Left ventricle myocardium inferior (tissue), 1 donor: ENCODE measurements at regions not wholly inside any gene's neighbourhood (a gene's known extent, or its start where the extent isn't known, plus 50 kb on each side); places are given as distances from the start of the nearest gene placed in this dataset.
"Not testable (repeated sequence)": the region's sequence is repeated elsewhere in the genome, so short reads cannot be mapped to it uniquely, and the experiment has no call there.

ENCODE experiments used
- DNase-seq: peaks from one replicate; pipeline ENCODE4 v3.0.0-alpha.2; 2020
- H3K27ac ChIP-seq: fragments of 200-600 bp; replicated peaks from 2 replicates; pipeline ENCODE4 v1.8.0; 2021
- H3K27me3 ChIP-seq: fragments of 200-600 bp; 2 replicates; pipeline ENCODE4 v1.8.0; 2021; ENCODE audit warnings: low read depth
- H3K36me3 ChIP-seq: fragments of 200-600 bp; 2 replicates; pipeline ENCODE4 v1.8.0; 2021
- H3K4me1 ChIP-seq: fragments of 200-600 bp; 2 replicates; pipeline ENCODE4 v1.8.0; 2021
- H3K4me3 ChIP-seq: fragments of 200-600 bp; 2 replicates; pipeline ENCODE4 v1.8.0; 2021; ENCODE audit warnings: mild to moderate bottlenecking, moderate library complexity
- H3K9me3 ChIP-seq: fragments of 200-600 bp; replicated peaks from 2 replicates; pipeline ENCODE4 v1.8.0; 2021
- CTCF ChIP-seq: fragments of 200-600 bp; IDR thresholded peaks from 2 replicates; pipeline ENCODE4 v1.8.0; 2021; ENCODE audit warnings: antibody characterized with exemption, mild to moderate bottlenecking, borderline replicate concordance
- intact Hi-C: fragments of 100-400 bp; cut with micrococcal nuclease; formaldehyde crosslinking; loops from one replicate; pipeline ENCODE4 v1.11.0; 2022
- donor health status: DM: no; HTN: yes; CAD: no; lungs with severe emphysema.

GRCh38 chr4:175325230-175325629 is 407.1 kb downstream of the ADAM29 start:
- DNase-seq, result no peak
- TF ChIP-seq CTCF, result no peak
- intact Hi-C loops, result no loop called here

GRCh38 chr4:175326796-175327195 is 408.6 kb downstream of the ADAM29 start:
- no peak for TF ChIP-seq CTCF
- H3K4me3 ChIP-seq, result no peak overlapping the region
- no peaks in the 10 kb centered on the region for H3K9me3 ChIP-seq
- H3K27ac ChIP-seq, result no peak overlapping the region
- intact Hi-C loops, result no loop called here
- DNase-seq, result no peak
- no peaks in the 10 kb centered on the region for H3K36me3 ChIP-seq
- H3K27me3 ChIP-seq, result no peaks in the 10 kb centered on the region
- H3K4me1 ChIP-seq, result no peaks in the 10 kb centered on the region

More at GRCh38 chr4:175325230-175325629, 407.1 kb downstream of the ADAM29 start:
- no peaks in the 10 kb centered on the region for H3K9me3 ChIP-seq
- no peaks in the 10 kb centered on the region for H3K27me3 ChIP-seq
- no peaks in the 10 kb centered on the region for H3K4me1 ChIP-seq
- no peak overlapping the region for H3K27ac ChIP-seq
- H3K4me3 ChIP-seq, result no peak overlapping the region
- H3K36me3 ChIP-seq, result no peaks in the 10 kb centered on the region

GRCh38 chr4:175330236-175330635 is 412.1 kb downstream of the ADAM29 start:
- DNase-seq, result no peak
- Histone ChIP-seq H3K27me3 (no peaks in the 10 kb centered on the region), H3K36me3 (no peaks in the 10 kb centered on the region), H3K4me3 (no peak overlapping the region), H3K9me3 (no peaks in the 10 kb centered on the region), H3K27ac (no peak overlapping the region), H3K4me1 (no peaks in the 10 kb centered on the region)
- intact Hi-C loops, result no loop called here
- no peak for TF ChIP-seq CTCF

GRCh38 chr4:175330652-175331051 is 412.5 kb downstream of the ADAM29 start:
- no peak for TF ChIP-seq CTCF
- no peaks in the 10 kb centered on the region for H3K27me3 ChIP-seq
- no peaks in the 10 kb centered on the region for H3K4me1 ChIP-seq
- DNase-seq, result no peak
- intact Hi-C loops, result no loop called here
- no peak overlapping the region for H3K4me3 ChIP-seq
- no peaks in the 10 kb centered on the region for H3K9me3 ChIP-seq
- H3K27ac ChIP-seq, result no peak overlapping the region
- no peaks in the 10 kb centered on the region for H3K36me3 ChIP-seq

GRCh38 chr4:175335331-175335730 is 417.2 kb downstream of the ADAM29 start:
- TF ChIP-seq CTCF, result no peak
- H3K9me3 ChIP-seq, result no peaks in the 10 kb centered on the region

GRCh38 chr4:175336570-175336969 is 418.4 kb downstream of the ADAM29 start:
- H3K4me1 ChIP-seq, H3K27me3 ChIP-seq, DNase-seq, H3K27ac ChIP-seq, intact Hi-C loops, H3K4me3 ChIP-seq, H3K9me3 ChIP-seq, H3K36me3 ChIP-seq: not testable (repeated sequence)

More at GRCh38 chr4:175335331-175335730, 417.2 kb downstream of the ADAM29 start:
- intact Hi-C loops, result no loop called here
- Histone ChIP-seq H3K27ac (no peak overlapping the region), H3K4me3 (no peak overlapping the region), H3K27me3 (no peaks in the 10 kb centered on the region), H3K36me3 (no peaks in the 10 kb centered on the region), H3K4me1 (no peaks in the 10 kb centered on the region)
- DNase-seq, result no peak
